ENCODE measurements at regions not wholly inside any gene's neighbourhood (a gene's known extent, or its start where the extent isn't known, plus 50 kb on each side); places are given as distances from the start of the nearest gene placed in this dataset.

GRCh38 chr2:166614029-166614428 lies 120.0 kb upstream of the SCN7A start:
- Histone ChIP-seq H3K4me2 (ENCODE audit: low read length, poor library complexity, severe bottlenecking) (no peak overlapping the region), H3K36me3 (ENCODE audit: control insufficient read depth in 1 of 2, insufficient read depth in 2 of 2, low read depth in 1 of 2, low read length in 2 of 2) (no peaks in the 10 kb centered on the region), H3K4me1 (ENCODE audit: control insufficient read depth, insufficient read depth, low read depth, low read length) (peaks cover 4% of the 10 kb centered on the region), H2AFZ (ENCODE audit: low read depth, low read length) (no peak overlapping the region), H3K9me3 (ENCODE audit: control insufficient read depth, low read length) (peaks cover 4% of the 10 kb centered on the region), H4K8ac (ENCODE audit: low read length) (no peak overlapping the region), H3K4me3 (ENCODE audit: insufficient read depth in 1 of 2, low read depth in 1 of 2, low read length in 2 of 2) (no peak overlapping the region), H3K23ac (ENCODE audit: low read length in 2 of 2) (no peak overlapping the region), H2BK12ac (ENCODE audit: low read length in 2 of 2) (no peak overlapping the region), H4K91ac (ENCODE audit: low read length) (no peak overlapping the region), H3K18ac (ENCODE audit: low read depth in 1 of 2, low read length in 2 of 2) (no peak overlapping the region), H3K79me1 (replicated peaks; ENCODE audit: low read length, poor library complexity, severe bottlenecking) (no peaks in the 10 kb centered on the region), H2BK5ac (ENCODE audit: low read depth, low read length, poor library complexity, severe bottlenecking) (no peak overlapping the region), H3K27me3 (ENCODE audit: control insufficient read depth in 1 of 2, insufficient read depth in 1 of 2, low read length in 2 of 2) (no peaks in the 10 kb centered on the region), H2BK120ac (ENCODE audit: low read depth, low read length) (no peak overlapping the region), H3K9ac (ENCODE audit: low read length) (no peak overlapping the region), H3K4ac (ENCODE audit: low read depth in 1 of 2, low read length in 2 of 2) (no peak overlapping the region), H2AK5ac (ENCODE audit: low read length, severe bottlenecking) (no peak overlapping the region), H2BK15ac (ENCODE audit: low read depth, poor library complexity, severe bottlenecking) (no peak overlapping the region), H3K14ac (ENCODE audit: low read length in 2 of 2) (no peak overlapping the region), H3K27ac (ENCODE audit: low read length, poor library complexity, severe bottlenecking) (no peak overlapping the region)
- DNase-seq = no peak
- 54% methylated on average over 4 of the region's 4 CpGs for WGBS

DNA sequence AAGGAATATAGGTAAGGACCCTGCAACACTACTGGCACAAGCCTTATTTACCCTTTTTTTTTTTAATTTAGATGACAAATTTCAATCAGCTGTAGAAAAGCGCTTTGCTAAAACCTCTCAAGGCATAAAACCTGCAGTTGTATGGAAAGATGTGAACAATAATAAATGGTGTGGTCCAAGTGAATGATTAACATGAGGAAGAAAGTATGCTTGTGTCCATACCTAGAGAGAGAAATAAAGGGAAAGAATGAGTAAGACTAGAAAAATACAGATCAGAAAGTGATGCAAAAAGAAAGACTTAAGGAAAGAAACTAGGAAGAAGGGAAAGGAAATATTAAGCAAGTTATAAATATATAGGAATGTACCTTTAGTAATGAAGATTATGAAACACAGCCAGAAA lies 119.2 kb upstream of the SCN7A start:
- no peak overlapping the region for H3K14ac ChIP-seq (ENCODE audit: low read length in 2 of 2)
- H4K91ac ChIP-seq (ENCODE audit: low read length) = no peak overlapping the region
- no peak overlapping the region for H3K9ac ChIP-seq (ENCODE audit: low read length)
- H3K18ac ChIP-seq (ENCODE audit: low read depth in 1 of 2, low read length in 2 of 2) = no peak overlapping the region
- peaks cover 4% of the 10 kb centered on the region for H3K9me3 ChIP-seq (ENCODE audit: control insufficient read depth, low read length)
- H3K36me3 ChIP-seq (ENCODE audit: control insufficient read depth in 1 of 2, insufficient read depth in 2 of 2, low read depth in 1 of 2, low read length in 2 of 2) = no peaks in the 10 kb centered on the region
- H2AK5ac ChIP-seq (ENCODE audit: low read length, severe bottlenecking) = no peak overlapping the region
- no peak for DNase-seq
- no peaks in the 10 kb centered on the region for H3K79me1 ChIP-seq (replicated peaks; ENCODE audit: low read length, poor library complexity, severe bottlenecking)
- no peak overlapping the region for H3K4ac ChIP-seq (ENCODE audit: low read depth in 1 of 2, low read length in 2 of 2)
- H2BK5ac ChIP-seq (ENCODE audit: low read depth, low read length, poor library complexity, severe bottlenecking) = no peak overlapping the region
- H2BK12ac ChIP-seq (ENCODE audit: low read length in 2 of 2) = no peak overlapping the region
- 94% methylated on average over 1 of the region's 1 CpG for WGBS
- no peaks in the 10 kb centered on the region for H3K27me3 ChIP-seq (ENCODE audit: control insufficient read depth in 1 of 2, insufficient read depth in 1 of 2, low read length in 2 of 2)
- H3K4me3 ChIP-seq (ENCODE audit: insufficient read depth in 1 of 2, low read depth in 1 of 2, low read length in 2 of 2) = no peak overlapping the region
- H2BK120ac ChIP-seq (ENCODE audit: low read depth, low read length) = no peak overlapping the region
- H3K23ac ChIP-seq (ENCODE audit: low read length in 2 of 2) = no peak overlapping the region
- H4K8ac ChIP-seq (ENCODE audit: low read length) = no peak overlapping the region
- H2AFZ ChIP-seq (ENCODE audit: low read depth, low read length) = no peak overlapping the region
- H3K27ac ChIP-seq (ENCODE audit: low read length, poor library complexity, severe bottlenecking) = no peak overlapping the region
- H3K4me2 ChIP-seq (ENCODE audit: low read length, poor library complexity, severe bottlenecking) = no peak overlapping the region
- peaks cover 4% of the 10 kb centered on the region for H3K4me1 ChIP-seq (ENCODE audit: control insufficient read depth, insufficient read depth, low read depth, low read length)
- no peak overlapping the region for H2BK15ac ChIP-seq (ENCODE audit: low read depth, poor library complexity, severe bottlenecking)

- Histone ChIP-seq H3K4me1 (ENCODE audit: control insufficient read depth, insufficient read depth, low read depth, low read length) (peaks cover 4% of the 10 kb centered on the region), H3K4me3 (ENCODE audit: insufficient read depth in 1 of 2, low read depth in 1 of 2, low read length in 2 of 2) (no peak overlapping the region), H3K23ac (ENCODE audit: low read length in 2 of 2) (no peak overlapping the region), H2BK12ac (ENCODE audit: low read length in 2 of 2) (no peak overlapping the region), H3K9me3 (ENCODE audit: control insufficient read depth, low read length) (peaks cover 4% of the 10 kb centered on the region), H3K79me1 (replicated peaks; ENCODE audit: low read length, poor library complexity, severe bottlenecking) (no peaks in the 10 kb centered on the region), H3K4me2 (ENCODE audit: low read length, poor library complexity, severe bottlenecking) (no peak overlapping the region), H4K8ac (ENCODE audit: low read length) (no peak overlapping the region), H3K4ac (ENCODE audit: low read depth in 1 of 2, low read length in 2 of 2) (no peak overlapping the region), H3K36me3 (ENCODE audit: control insufficient read depth in 1 of 2, insufficient read depth in 2 of 2, low read depth in 1 of 2, low read length in 2 of 2) (no peaks in the 10 kb centered on the region), H3K27me3 (ENCODE audit: control insufficient read depth in 1 of 2, insufficient read depth in 1 of 2, low read length in 2 of 2) (no peaks in the 10 kb centered on the region), H3K18ac (ENCODE audit: low read depth in 1 of 2, low read length in 2 of 2) (no peak overlapping the region), H4K91ac (ENCODE audit: low read length) (no peak overlapping the region), H2AFZ (ENCODE audit: low read depth, low read length) (no peak overlapping the region), H2AK5ac (ENCODE audit: low read length, severe bottlenecking) (no peak overlapping the region), H2BK120ac (ENCODE audit: low read depth, low read length) (no peak overlapping the region), H2BK15ac (ENCODE audit: low read depth, poor library complexity, severe bottlenecking) (no peak overlapping the region), H3K14ac (ENCODE audit: low read length in 2 of 2) (no peak overlapping the region), H2BK5ac (ENCODE audit: low read depth, low read length, poor library complexity, severe bottlenecking) (no peak overlapping the region), H3K27ac (ENCODE audit: low read length, poor library complexity, severe bottlenecking) (no peak overlapping the region), H3K9ac (ENCODE audit: low read length) (no peak overlapping the region)
- 73% methylated on average over 6 of the region's 6 CpGs for WGBS
- no peak for DNase-seq
Measured at GRCh38 chr2:166612214-166612613, 118.2 kb upstream of the SCN7A start.

DNA sequence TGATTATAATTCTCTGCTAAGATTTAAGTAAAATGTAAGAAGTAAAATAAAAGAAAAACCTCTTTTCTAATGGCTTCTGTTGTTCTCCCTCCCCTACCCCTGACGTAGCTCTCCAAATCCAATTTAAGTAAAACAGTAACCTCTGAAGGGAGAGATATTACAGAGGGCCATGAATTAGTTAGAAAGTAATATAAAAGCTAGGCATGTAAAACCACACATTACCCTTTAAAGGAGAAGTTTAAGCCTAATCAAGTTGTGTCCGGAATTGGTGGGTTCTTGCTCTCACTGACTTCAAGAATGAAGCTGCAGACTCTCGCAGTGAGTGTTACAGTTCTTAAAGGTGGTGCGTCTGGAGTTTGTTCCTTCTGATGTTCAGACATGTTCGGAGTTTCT lies 116.9 kb upstream of the SCN7A start:
- H2BK15ac ChIP-seq (ENCODE audit: low read depth, poor library complexity, severe bottlenecking) = no peak overlapping the region

More for the DNA sequence above, 116.9 kb upstream of the SCN7A start:
- DNase-seq = no peak
- Histone ChIP-seq H3K4me3 (ENCODE audit: insufficient read depth in 1 of 2, low read depth in 1 of 2, low read length in 2 of 2) (no peak overlapping the region), H2AFZ (ENCODE audit: low read depth, low read length) (no peak overlapping the region), H3K23ac (ENCODE audit: low read length in 2 of 2) (no peak overlapping the region), H3K27ac (ENCODE audit: low read length, poor library complexity, severe bottlenecking) (no peak overlapping the region), H4K91ac (ENCODE audit: low read length) (no peak overlapping the region), H3K9me3 (ENCODE audit: control insufficient read depth, low read length) (peaks cover 3% of the 10 kb centered on the region), H3K27me3 (ENCODE audit: control insufficient read depth in 1 of 2, insufficient read depth in 1 of 2, low read length in 2 of 2) (no peaks in the 10 kb centered on the region), H2BK120ac (ENCODE audit: low read depth, low read length) (no peak overlapping the region), H3K4me2 (ENCODE audit: low read length, poor library complexity, severe bottlenecking) (peak overlapping the region; percentile 55), H3K4me1 (ENCODE audit: control insufficient read depth, insufficient read depth, low read depth, low read length) (peaks cover 4% of the 10 kb centered on the region), H4K8ac (ENCODE audit: low read length) (no peak overlapping the region), H3K4ac (ENCODE audit: low read depth in 1 of 2, low read length in 2 of 2) (no peak overlapping the region), H3K79me1 (replicated peaks; ENCODE audit: low read length, poor library complexity, severe bottlenecking) (no peaks in the 10 kb centered on the region), H2AK5ac (ENCODE audit: low read length, severe bottlenecking) (no peak overlapping the region), H3K36me3 (ENCODE audit: control insufficient read depth in 1 of 2, insufficient read depth in 2 of 2, low read depth in 1 of 2, low read length in 2 of 2) (no peaks in the 10 kb centered on the region), H2BK5ac (ENCODE audit: low read depth, low read length, poor library complexity, severe bottlenecking) (no peak overlapping the region), H3K18ac (ENCODE audit: low read depth in 1 of 2, low read length in 2 of 2) (no peak overlapping the region), H2BK12ac (ENCODE audit: low read length in 2 of 2) (no peak overlapping the region), H3K14ac (ENCODE audit: low read length in 2 of 2) (no peak overlapping the region), H3K9ac (ENCODE audit: low read length) (no peak overlapping the region)
- WGBS = 91% methylated on average over 4 of the region's 5 CpGs

All from mesenchymal stem cell (in vitro differentiated cells and primary cell).